Stimulated activated CD8-positive, alpha-beta memory T cell treated with anti-CD3 and anti-CD28 coated beads, Interleukin-4, amount 100 ng/mL, for 48 hours (primary cell): ENCODE measurements at regions not wholly inside any gene's neighbourhood (a gene's known extent, or its start where the extent isn't known, plus 50 kb on each side); places are given as distances from the start of the nearest gene placed in this dataset.

Experiments
- DNase-seq: peaks from one replicate; pipeline ENCODE4 v3.0.0-alpha.2; 2020

- no peak for DNase-seq
Observed at GRCh38 chr13:39981056-39981455, 325.6 kb downstream of the COG6 start.

- DNase-seq, result no peak
Observed at GRCh38 chr13:39982745-39983144, 327.3 kb downstream of the COG6 start.

- no peak for DNase-seq
Observed at GRCh38 chr13:39985071-39985470, 329.6 kb downstream of the COG6 start.

GRCh38 chr13:39988351-39988750 is 332.9 kb downstream of the COG6 start:
- no peak for DNase-seq

- no peak for DNase-seq
Observed at GRCh38 chr13:39998166-39998565, 342.7 kb downstream of the COG6 start.

GRCh38 chr13:40002016-40002415 is 346.6 kb downstream of the COG6 start:
- DNase-seq, result no peak

GRCh38 chr13:40013554-40013953 is 358.1 kb downstream of the COG6 start:
- no peak for DNase-seq

GRCh38 chr13:40016953-40017660 is 361.6 kb downstream of the COG6 start:
- no peak for DNase-seq

GRCh38 chr13:40017662-40018262 is 362.3 kb downstream of the COG6 start:
- DNase-seq, result no peak

- no peak for DNase-seq
Observed at GRCh38 chr13:40023595-40024203, 368.2 kb downstream of the COG6 start.

- no peak for DNase-seq
Observed at GRCh38 chr13:40024204-40024966, 368.9 kb downstream of the COG6 start.

GRCh38 chr13:40024967-40025714 is 369.7 kb downstream of the COG6 start:
- DNase-seq, result no peak

- DNase-seq, result peak; percentile 74
Observed at GRCh38 chr13:40026174-40026585, 370.7 kb downstream of the COG6 start.

- peak; percentile 68 for DNase-seq
Observed at GRCh38 chr13:40026741-40027140, 371.3 kb downstream of the COG6 start.

- DNase-seq, result no peak
Observed at GRCh38 chr13:40028446-40028845, 373.0 kb downstream of the COG6 start.

GRCh38 chr13:40031031-40031430 is 375.6 kb downstream of the COG6 start:
- DNase-seq, result no peak

GRCh38 chr13:40039061-40039460 is 383.6 kb downstream of the COG6 start:
- DNase-seq, result no peak

GRCh38 chr13:40042991-40043390 is 387.5 kb downstream of the COG6 start:
- no peak for DNase-seq

- DNase-seq, result no peak
Observed at GRCh38 chr13:40043764-40044163, 388.3 kb downstream of the COG6 start.

- no peak for DNase-seq
Observed at GRCh38 chr13:40047322-40047771, 391.9 kb downstream of the COG6 start.

- no peak for DNase-seq
Observed at GRCh38 chr13:40048551-40048950, 393.1 kb downstream of the COG6 start.

- no peak for DNase-seq
Observed at GRCh38 chr13:40052954-40053353, 397.5 kb downstream of the COG6 start.

- no peak for DNase-seq
Observed at GRCh38 chr13:40053401-40053800, 397.9 kb downstream of the COG6 start.
